Occipital lobe (tissue), 1 donor: ENCODE measurements at regions not wholly inside any gene's neighbourhood (a gene's known extent, or its start where the extent isn't known, plus 50 kb on each side); places are given as distances from the start of the nearest gene placed in this dataset.

Experiments used
- DNase-seq: peaks from one replicate; lab custom pipeline; 2025; lab: John Stamatoyannopoulos, UW

DNA sequence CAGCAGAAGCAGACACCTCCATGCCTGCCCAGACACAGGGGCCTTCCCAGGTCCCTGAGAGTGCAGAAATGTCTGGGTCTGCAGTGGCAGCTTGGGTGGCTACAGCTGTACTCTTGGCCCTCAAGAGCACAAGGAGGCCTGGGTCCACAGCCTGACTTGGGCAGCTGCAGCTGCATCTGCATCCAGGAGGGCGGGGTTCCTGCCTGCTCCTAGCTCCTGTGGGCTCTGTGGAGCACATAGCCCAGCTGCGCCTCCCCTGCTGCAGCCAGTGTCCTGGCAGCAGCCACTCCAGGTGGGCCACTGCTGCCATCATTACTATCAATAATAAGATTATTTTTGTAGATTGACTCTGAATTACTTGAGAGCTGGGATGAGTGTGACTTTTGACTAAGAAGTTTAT, 162.0 kb upstream of the PTCH1 start:
- DNase-seq, result no peak

DNA sequence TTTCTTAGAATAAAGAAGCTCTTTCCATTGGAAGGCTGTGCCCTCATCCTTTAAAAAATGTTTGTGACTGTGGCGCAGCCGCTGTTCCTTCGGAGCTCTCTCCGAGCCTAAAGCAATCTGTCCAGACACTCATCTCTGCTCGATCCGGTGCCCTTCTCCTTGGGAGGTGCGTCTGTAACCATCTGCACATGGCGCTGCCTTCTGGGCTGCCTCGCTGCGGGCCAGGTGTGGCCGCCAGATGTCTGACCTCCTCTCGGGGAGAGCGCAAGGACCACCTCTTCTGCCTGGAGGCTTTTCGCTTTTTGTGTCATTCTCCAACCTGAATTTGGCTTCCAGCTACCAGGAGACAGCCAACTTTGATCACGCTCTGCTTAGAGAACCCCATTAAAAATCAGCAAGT, 153.4 kb upstream of the PTCH1 start:
- no peak for DNase-seq

DNA sequence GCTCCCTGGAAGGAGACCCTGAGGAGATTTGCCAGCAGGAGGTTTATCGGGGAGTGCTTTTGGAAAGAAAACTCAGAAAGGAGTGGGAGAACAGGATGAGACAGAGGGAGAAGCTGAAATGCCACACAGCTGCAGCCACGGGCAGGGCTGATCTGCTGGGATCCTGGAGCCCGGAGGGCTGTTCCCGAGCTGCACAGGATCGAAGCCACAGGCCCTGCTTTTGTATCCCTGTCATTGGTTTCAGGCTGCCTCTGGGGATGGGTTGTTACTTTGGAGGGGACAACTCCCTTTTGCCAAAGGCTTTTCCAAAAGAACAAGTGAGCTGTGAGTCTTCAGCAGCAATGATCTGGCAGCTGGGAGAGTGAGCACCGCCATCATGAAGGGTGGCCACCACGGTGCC, 152.5 kb upstream of the PTCH1 start:
- DNase-seq, result no peak

DNA sequence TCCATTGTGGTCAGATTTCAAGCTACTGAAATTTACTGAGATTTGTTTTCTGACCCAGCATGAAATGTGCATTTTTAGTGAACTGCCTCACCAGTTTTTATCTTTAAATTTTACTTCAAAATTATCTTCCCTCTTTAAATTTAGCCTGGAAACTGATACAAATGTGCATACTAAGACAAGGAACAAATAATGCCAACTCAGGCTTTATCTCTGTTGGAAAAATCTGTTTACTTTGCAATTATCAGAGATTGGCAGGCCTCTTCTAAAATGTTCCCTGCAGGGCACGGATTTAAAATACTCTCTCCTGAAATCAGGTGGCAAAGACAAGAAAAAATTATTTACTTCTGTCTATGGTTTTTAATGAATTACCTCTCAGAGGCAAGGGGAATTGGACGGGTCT, 151.0 kb upstream of the PTCH1 start:
- no peak for DNase-seq

DNA sequence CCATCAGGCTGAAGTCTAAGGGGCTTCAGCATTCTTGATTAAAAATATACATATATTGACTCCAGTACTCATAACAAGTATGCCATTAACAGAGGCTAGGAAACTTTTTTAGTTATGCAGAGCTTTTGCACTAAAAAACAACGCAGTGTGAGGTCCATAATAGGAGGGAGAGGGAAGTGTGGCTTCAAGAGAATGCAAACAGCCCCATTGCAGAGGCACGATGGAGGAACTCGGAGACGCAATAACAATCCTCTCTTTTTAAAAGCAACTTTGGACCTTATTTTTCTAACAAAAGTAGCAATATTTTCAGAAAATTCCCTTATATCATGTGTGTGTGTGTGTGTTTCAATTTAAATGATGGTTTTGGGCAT, 150.0 kb upstream of the PTCH1 start:
- no peak for DNase-seq

DNA sequence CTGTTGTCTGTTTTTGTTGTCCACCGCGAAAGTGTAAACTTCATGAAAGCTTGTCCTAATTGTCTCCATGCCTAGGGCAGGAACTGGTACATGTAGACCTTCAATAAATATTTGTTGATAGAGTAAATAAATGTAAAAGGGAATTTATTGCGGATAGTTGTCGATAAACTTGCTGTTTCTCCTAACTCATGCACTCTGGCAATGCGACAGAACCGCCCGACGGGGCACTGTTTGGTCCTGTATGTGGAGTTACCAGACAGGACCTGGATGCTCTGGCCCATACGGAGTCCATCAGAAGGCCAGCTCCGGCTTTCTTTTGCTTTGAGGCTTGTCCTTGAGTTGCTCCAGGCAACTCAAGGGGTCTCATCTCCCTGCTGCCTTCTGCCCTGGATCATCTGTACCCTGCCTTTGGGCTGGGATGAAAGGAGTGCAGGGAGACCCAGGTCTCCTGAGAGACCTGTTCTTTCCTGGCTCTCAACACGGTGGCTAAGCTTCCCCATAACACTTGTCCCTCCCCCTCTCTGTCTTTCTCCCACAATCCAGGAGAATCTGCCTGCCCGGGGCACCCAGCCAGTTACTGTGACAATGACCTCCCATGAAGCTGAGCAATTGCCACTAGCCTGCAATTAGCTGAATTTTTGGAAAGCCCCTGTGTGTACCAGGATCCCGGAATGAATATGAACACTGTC, 149.5 kb upstream of the PTCH1 start:
- DNase-seq, result no peak

DNA sequence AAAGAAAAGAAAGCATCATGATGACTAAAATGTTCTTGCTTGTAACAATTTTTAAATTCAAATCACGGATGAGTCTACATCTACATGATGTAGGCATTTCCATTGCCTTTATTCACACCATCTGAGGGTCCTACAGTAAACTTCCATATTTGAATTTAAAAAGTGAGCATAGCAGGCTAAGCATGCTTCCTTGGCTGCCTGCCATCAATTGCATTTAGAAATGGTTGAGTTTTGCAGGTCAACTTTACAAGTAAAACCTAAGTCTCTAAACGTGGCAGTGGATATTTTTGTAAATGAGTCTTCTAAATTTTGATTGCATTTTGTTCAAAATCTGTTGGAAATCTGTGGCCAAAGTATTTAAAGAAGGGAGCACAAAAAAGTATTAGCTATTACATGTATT, 136.5 kb upstream of the PTCH1 start:
- no peak for DNase-seq

DNA sequence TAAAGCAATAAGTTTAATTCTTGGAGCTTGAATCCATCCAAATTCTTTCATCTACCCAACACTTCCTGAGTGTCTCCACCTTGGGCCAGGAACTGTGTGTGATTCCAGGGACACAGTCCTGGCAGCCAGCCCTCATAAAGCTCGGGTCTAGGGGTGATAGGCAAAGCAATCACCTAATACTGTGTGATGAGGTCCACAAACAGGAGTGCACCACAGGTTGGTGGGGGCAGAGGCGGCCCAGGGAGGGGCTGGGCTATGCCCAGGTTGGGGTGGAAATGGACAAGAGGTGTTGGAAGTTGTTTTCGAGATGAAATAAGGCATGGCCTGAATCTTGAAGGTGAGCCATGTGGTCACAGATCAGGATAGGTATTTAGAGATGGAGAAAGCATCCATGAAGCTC, 133.9 kb upstream of the PTCH1 start:
- DNase-seq, result no peak

DNA sequence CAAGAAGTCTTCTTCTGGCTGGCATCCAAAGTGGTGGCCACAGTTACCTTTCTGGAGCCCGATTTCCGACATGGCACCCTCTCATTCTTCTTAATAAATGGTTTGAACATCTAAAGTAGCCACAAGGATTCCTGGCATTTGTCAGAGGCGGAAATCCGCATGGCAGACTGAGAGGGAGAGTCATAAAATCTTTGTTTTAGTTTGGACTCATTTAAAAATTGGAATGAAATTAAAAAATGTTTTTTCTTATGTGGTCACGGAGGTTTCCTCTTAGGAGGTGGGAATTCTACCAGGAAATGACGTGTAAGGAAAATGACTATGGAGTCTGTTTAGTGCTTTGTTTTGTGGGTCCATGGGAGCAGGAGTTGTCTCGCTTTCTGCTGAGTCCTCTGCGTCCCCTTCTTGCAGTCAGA, 133.0 kb upstream of the PTCH1 start:
- DNase-seq, result no peak

DNA sequence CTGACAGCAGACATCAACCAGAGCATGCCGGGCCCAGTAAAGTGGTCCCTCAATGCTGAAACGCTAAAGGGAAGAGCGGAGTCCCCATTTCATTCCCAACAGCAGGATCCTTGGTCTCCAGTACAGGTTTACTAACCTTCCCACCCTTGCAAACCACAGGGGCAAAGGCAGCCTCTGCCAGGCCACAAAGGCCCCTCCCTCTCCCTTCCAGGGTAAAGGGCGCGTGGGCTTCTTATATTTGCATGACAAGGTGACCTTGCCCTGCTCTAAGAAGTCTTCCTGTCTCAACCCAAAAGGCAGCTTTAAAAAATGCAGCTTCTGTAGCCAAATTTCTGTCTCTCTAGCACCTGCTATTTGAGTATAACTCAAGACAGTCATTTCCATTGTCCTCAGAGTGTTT, 131.5 kb upstream of the PTCH1 start:
- DNase-seq, result no peak

DNA sequence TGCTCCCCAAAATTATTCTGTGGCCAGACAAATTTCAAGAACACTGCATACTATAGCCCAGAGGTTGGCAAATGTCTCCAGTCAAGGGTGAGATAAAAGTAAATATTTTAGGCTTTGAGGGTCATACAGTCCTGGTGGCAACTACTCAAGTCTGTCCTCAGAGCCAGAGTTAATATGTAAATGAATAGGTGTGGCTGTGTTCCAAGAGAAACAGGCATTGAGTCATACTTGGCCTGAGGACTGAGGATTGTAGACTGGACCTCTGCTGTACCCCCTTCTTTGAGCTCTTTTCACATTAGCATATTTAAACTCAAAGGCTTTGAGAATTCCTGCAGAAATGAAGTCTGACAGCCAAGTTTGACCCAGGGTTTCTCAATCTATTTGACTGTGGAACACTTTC, 129.2 kb upstream of the PTCH1 start:
- DNase-seq, result no peak

DNA sequence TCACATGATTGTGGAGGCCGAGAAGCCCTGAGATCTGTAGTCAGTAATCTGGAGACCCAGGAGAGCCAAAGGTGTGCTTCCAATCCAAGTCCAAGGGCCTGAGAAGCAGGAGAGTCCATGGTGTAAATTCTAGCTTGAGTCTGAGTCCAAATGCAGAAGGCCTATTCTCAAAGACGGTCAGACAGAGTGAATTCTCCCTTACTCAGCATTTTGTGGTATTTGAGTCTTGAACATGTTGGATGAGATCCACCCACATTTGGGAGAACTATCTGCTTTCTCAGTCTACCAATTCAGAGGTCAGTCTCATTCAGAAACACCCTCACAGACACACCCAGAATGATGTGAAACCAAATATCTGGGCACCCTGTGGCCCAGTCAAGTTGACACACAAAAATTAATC, 128.8 kb upstream of the PTCH1 start:
- no peak for DNase-seq

DNA sequence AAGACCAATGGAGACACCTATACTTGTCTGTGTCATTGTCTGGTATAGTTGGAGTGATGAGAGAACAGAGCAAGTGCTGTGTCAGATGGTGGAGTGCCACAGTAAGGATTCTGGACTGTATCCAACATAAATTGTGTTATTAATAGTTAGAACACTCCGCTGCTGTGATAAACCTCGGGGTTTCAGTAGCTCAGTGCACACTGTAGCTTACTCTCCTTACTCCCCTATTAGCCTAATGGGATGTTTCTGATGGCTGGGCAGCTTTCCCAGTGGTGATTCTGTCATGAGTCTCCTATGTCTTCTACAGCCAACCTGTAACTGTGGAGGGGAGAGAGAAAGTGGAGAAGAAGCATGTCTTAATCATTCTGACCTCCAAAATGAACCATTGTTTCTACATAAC, 127.6 kb upstream of the PTCH1 start:
- no peak for DNase-seq

DNA sequence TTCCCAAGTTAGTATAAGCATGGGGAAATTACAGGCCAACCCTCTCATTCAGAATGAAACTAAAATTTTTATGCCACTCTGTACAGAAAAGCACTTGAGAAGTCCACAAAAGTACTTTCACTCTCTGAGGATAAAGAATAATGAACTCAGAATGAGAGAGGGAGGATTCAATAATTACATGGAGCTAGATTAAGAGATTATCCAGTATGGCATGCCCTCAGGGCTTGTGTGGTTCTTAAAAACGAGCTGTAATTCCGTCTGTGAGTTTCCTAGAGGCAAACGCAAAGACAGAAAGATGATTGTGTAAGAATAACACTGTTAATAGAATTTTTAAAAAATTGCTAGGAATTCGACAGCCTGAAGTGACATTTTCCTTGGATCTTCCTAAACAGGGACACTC, 126.8 kb upstream of the PTCH1 start:
- DNase-seq, result no peak

DNA sequence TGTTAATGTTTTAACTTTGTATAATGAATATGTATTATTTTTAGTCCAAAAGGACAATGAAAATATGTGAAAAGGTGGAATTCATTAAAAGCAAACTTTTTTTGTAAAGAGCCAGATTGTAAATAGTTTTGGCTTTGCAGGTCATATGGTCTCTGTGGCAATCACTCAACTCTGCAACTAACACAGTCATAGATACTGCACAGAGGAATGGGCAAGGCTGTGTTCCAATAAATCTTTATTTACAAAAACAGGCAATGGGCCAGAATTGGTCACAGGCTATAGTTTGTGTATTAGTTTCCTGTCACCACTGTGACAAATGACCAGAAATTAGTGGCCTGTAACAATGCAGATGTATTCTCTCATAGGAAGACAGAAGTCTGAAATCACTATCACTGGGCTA, 125.4 kb upstream of the PTCH1 start:
- DNase-seq, result no peak

DNA sequence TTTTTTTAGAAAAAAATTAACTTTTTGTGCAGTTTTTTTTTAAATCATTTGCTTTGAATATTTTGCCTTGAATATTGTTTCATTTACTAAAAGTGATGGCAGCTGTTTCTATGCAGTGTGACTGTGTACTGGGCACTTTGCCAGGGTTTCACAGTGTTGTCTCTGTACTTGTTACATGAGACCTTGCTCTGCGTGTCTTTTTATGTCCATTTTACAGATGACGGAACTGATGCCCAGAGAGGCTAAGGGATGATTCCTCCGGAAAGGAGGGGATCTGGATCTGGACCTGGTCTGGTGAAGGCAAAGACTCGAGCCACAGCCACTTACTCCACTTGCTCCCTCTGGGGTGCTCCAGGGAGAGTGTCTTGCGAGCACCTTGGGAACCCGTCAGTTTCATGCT, 124.8 kb upstream of the PTCH1 start:
- DNase-seq, result no peak

DNA sequence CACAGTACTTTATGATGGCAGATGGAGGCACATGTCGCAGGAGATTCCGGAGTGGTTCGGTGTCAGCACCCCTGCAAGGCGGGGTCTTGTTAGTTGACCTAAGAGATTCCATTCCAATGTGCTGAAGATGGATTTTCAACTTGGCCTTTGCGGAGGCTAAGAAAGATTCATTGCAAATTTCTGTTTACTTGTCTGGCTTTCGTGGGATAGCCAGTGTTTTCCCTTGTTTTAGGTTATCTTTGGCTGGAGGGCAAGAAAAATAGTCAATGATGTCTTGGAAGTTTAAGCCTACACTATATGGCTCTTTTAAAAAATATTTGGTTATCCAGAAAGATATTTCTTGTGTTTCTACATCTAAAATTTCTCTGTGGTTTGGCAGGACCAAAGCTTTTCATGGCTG, 123.6 kb upstream of the PTCH1 start:
- no peak for DNase-seq

DNA sequence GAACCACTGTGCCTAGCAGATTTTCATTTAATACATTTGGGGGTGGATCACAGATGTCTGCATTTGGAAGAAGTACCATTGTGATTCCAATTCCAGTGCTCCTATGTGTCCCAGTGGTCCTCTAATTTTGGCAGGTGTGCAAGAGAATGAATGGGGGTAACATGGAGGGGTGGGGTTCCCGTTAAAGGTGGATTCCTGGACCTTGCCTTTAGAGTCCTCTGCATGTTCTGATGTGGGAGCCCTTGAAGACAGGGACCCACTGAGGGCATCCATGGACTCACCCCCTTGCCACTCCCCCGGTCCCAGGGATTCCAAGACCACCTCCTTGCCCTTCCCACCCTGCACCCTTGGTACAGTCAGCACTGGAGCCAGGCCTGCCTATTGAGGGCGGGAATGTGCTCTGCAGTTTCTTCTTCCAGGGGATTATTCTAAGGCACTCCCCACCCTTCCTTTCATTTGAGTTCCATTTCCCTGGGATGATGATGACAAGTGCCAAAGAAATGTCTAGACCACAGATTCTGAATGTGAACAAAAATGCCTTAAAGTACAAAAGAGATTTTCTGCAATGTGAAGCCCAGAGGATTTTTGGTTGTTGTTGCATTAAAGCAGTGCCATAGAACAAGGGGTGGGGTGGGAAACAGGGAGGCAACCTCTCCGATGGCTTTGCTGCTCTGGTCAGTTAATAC, 119.4 kb upstream of the PTCH1 start:
- no peak for DNase-seq

DNA sequence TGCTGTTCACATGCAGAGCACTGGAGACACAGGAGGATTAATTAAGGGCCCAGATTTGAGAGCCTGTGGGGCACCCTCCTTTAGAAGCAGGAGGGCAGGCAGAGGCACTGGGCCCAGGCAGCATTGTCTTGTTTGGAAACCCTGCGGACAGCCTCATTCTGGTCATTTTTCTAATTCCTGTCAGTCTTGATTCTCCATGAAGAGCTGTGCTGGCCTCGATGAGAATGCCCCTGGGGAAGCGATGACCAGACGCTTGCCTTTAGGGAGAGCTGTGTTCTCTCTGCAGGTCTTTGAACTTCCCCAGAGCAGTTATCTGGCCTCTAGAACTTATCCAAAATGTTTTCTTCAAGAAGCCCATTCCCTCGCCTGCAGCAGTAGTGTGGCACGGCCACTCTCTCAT, 117.8 kb upstream of the PTCH1 start:
- DNase-seq, result no peak

DNA sequence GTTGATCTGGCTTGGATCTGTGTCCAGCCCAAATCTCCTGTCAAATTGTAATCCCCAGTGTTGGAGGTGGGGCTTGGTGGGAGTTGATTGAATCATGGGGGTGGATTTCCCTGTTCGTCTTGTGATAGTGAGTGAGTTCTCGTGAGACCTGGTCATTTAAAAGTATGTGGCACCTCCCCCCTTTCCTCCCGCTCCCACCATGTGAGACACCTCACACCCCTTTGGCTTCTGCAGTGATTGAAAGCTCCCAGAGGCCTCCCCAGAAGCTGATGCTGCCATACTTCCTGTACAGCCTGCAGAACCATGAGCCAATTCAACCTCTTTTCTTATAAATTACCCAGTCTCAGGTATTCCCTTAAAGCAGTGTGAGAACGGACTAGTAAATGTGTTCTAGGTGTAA, 117.3 kb upstream of the PTCH1 start:
- DNase-seq, result no peak

DNA sequence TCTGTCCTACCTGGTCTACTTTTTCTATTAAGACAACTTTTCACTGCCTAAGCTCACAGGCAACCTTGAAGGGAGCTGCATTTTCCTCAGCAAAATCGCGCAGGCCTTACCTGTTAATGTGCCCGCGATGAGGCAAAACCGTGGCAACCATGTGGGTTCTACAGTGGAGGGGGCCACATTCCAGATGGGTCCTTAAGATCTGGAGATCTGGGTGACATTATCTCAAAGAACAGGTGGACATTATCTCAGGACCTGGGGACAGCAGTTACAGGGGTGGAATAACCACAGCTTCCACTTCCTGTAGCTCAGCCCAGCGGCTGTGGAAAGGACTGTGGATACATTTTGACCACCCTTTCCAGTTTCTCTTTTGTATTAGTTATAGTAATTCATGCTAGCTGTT, 112.8 kb upstream of the PTCH1 start:
- DNase-seq, result no peak

DNA sequence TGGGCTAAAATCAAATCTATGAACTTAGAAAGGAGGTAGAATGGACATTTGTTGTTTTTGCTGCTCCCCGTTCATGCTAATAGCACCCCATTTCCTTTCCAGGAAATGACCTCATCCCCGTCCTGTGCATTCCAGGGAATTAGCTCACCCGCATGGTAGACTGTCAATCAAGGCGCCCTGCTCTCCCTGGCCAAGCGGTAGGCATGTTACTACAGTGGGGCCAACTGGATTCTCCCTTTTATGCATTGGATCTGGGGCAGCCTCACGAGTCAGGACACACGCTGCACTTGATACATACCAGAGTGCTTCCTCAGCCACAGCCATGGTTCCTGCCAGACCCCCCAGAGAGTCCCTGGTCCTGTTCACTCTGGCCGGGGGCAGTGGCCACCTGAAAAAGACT, 111.0 kb upstream of the PTCH1 start:
- DNase-seq, result no peak

DNA sequence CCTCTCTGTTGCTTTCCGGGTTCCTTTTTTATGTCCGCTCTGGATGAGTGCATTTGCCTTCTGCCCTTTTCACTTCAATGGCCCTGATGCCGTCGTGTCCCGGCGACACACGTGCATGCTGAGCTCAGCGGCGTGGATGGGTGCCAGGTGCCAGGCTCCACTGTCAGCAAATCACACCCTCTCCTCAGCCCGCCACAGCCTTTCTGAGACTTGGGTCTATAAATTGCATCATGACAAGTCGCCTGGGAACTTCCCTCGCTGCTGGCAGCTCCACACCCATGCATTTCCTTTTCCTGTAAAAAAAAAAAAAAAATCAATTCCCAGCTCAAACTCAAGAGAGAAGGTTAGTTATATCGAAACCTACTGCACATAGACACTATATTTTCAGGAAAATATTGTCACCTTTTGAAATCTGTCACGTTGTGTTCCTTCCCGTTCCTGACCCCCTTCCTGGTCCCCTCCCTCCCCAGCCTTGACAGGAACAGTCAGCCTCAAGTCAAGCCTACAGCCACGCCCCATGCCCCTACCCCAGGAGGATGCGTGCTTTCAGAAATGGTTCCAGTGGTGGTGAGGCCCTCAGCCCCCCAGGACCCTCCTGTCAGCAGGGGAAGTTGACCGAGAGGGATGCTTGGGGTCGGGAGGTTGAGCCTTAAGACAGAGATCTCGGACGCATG, 110.3 kb upstream of the PTCH1 start:
- no peak for DNase-seq
